Parathyroid adenoma (tissue), 2 donors: ENCODE measurements at regions not wholly inside any gene's neighbourhood (a gene's known extent, or its start where the extent isn't known, plus 50 kb on each side); places are given as distances from the start of the nearest gene placed in this dataset.
"Not testable (repeated sequence)": the region's sequence is repeated elsewhere in the genome, so short reads cannot be mapped to it uniquely, and the experiment has no call there.

ENCODE experiments used
- H2AFZ ChIP-seq: fragments of 300-600 bp; sonication (generic); one replicate; pipeline ENCODE4 v1.7.0; 2017; ENCODE audit warnings: antibody characterized with exemption, mild to moderate bottlenecking
- H3K27ac ChIP-seq: fragments of 300-600 bp; sonication (generic); one replicate; pipeline ENCODE4 v1.7.0; 2017
- H3K27me3 ChIP-seq: fragments of 300-600 bp; sonication (generic); one replicate; pipeline ENCODE4 v1.7.0; 2017; ENCODE audit warnings: low read length; ENCODE audit not compliant: control insufficient read depth, insufficient read depth
- H3K36me3 ChIP-seq: fragments of 300-600 bp; sonication (generic); one replicate; pipeline ENCODE4 v1.7.0; 2017; ENCODE audit warnings: low read length; ENCODE audit not compliant: control insufficient read depth, insufficient read depth
- H3K4me1 ChIP-seq: fragments of 300-600 bp; sonication (generic); one replicate; pipeline ENCODE4 v1.7.0; 2017; ENCODE audit warnings: control low read depth
- H3K4me2 ChIP-seq: fragments of 300-600 bp; sonication (generic); one replicate; pipeline ENCODE4 v1.7.0; 2017; ENCODE audit warnings: low read length
- H3K4me3 ChIP-seq: fragments of 300-600 bp; sonication (generic); one replicate; pipeline ENCODE4 v1.7.0; 2017; ENCODE audit warnings: low read depth, low read length
- H3K79me2 ChIP-seq: fragments of 300-600 bp; sonication (generic); one replicate; pipeline ENCODE4 v1.7.0; 2017; ENCODE audit warnings: control low read depth
- H3K9ac ChIP-seq: fragments of 300-600 bp; sonication (generic); one replicate; pipeline ENCODE4 v1.7.0; 2017; ENCODE audit warnings: mild to moderate bottlenecking
- H3K9me3 ChIP-seq: fragments of 300-600 bp; sonication (generic); one replicate; pipeline ENCODE4 v1.7.0; 2017; ENCODE audit warnings: low read length; ENCODE audit not compliant: control insufficient read depth
- TF ChIP-seq, protein P1 (sequence below): fragments of 300-600 bp; sonication (generic); IDR thresholded peaks from one replicate; pipeline ENCODE4 v1.7.0; 2017; ENCODE audit warnings: antibody characterized with exemption, mild to moderate bottlenecking
- donor health status: primary hyperparathyroidism.

DNA sequence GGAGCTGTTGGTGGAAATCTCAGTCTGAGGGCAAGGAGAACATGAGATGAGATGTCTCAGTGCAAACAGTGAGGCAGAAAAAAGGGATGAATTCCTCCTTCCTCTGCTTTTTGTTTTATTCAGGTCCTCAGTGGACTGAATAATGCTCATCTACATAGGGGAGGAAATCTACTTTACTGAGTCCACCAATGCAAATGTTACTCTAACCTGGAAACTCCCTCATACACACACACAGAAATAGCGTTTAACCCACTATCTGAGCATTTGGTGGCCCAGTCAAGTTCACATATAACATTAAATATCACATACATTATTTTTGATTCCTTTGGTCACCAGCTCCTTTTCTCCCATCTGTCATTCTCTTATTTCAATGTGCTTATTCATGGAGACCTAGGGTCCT, 418.8 kb downstream of the TMEM135 start:
- Histone ChIP-seq H3K36me3 (no peaks in the 10 kb centered on the region), H3K79me2 (no peaks in the 10 kb centered on the region), H3K27ac (no peak overlapping the region), H3K9me3 (no peaks in the 10 kb centered on the region), H3K27me3 (no peaks in the 10 kb centered on the region), H3K4me3 (no peak overlapping the region), H2AFZ (no peak overlapping the region), H3K4me1 (no peaks in the 10 kb centered on the region), H3K9ac (no peak overlapping the region), H3K4me2 (no peak overlapping the region)
- TF ChIP-seq, protein P1, sequence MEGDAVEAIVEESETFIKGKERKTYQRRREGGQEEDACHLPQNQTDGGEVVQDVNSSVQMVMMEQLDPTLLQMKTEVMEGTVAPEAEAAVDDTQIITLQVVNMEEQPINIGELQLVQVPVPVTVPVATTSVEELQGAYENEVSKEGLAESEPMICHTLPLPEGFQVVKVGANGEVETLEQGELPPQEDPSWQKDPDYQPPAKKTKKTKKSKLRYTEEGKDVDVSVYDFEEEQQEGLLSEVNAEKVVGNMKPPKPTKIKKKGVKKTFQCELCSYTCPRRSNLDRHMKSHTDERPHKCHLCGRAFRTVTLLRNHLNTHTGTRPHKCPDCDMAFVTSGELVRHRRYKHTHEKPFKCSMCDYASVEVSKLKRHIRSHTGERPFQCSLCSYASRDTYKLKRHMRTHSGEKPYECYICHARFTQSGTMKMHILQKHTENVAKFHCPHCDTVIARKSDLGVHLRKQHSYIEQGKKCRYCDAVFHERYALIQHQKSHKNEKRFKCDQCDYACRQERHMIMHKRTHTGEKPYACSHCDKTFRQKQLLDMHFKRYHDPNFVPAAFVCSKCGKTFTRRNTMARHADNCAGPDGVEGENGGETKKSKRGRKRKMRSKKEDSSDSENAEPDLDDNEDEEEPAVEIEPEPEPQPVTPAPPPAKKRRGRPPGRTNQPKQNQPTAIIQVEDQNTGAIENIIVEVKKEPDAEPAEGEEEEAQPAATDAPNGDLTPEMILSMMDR, result no peak

DNA sequence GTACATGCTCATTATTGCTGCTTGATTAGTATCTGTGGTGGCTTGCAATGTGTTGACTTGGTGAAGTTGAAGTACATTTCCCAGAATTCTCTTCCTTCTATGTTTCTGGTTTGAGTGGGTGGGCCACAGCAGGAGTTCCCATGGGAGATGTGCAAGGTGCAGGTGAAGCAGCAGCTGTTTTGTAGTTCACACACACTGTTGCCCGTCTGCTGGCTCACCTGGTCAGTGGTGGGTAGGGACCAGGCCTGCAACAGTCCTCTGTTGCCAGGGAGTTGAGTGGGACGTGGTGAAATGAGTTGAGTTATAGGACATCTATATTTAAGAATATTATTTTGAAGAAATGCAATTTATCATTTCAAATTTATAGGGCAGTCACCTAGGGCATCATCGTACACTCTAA, 417.4 kb downstream of the TMEM135 start:
- TF ChIP-seq, protein P1, result no peak
- no peak overlapping the region for H2AFZ ChIP-seq
- no peak overlapping the region for H3K9ac ChIP-seq
- H3K27me3 ChIP-seq, result no peaks in the 10 kb centered on the region
- H3K36me3 ChIP-seq, result no peaks in the 10 kb centered on the region
- no peaks in the 10 kb centered on the region for H3K79me2 ChIP-seq
- no peak overlapping the region for H3K4me2 ChIP-seq
- H3K4me3 ChIP-seq, result no peak overlapping the region
- no peaks in the 10 kb centered on the region for H3K9me3 ChIP-seq
- H3K4me1 ChIP-seq, result no peaks in the 10 kb centered on the region
- no peak overlapping the region for H3K27ac ChIP-seq

DNA sequence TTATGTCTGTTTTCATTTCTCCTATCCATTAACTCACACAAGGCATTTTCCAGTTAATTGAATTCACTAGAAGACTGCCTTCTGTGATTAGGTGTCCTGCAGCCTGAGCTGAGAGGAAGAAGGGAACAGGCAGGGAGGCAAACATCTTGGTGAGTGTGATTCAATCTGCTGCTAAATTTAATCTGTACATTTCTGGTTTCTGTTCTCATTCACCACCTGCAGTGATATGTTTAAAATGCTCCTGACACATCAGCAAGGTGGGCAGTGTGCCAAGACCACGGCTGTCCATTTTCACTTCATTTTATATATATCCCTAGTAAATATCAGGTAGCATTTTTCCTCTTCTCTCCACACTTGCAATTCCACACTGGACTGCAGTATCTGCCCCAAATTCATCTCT, 416.5 kb downstream of the TMEM135 start:
- Histone ChIP-seq H3K9me3 (no peaks in the 10 kb centered on the region), H3K36me3 (no peaks in the 10 kb centered on the region), H3K9ac (no peak overlapping the region), H3K79me2 (no peaks in the 10 kb centered on the region), H3K4me1 (no peaks in the 10 kb centered on the region), H3K4me2 (no peak overlapping the region), H3K4me3 (no peak overlapping the region), H3K27me3 (no peaks in the 10 kb centered on the region), H2AFZ (no peak overlapping the region), H3K27ac (no peak overlapping the region)
- TF ChIP-seq, protein P1, result no peak

DNA sequence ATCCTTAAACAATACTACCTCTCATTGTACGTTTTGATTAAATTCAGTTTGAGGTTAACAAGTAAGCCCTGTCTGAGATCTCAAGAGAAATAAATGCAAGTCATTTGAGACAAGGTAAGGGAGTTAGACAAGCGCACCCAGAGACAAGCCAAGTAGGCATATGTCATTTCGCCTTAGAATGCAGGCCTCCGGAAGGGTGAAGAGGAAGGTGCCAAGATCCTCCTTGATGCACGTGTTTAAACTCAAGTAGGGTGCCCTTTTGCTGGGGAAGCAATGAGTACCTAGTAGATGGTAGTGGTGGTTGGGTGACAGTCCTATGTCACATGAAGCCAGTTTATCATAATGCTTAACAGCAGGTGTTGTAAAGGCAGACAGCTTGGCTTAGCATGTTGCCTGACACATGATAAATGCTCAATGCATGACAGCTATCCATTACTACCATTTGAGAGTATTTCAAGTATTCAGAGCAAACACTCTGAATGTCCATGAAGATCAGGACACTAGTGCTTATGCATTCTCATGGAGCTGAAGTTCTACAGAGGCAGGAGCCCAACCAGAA, 415.9 kb downstream of the TMEM135 start:
- no peak overlapping the region for H3K9ac ChIP-seq
- H3K9me3 ChIP-seq, result no peaks in the 10 kb centered on the region
- TF ChIP-seq, protein P1, result no peak
- H3K36me3 ChIP-seq, result no peaks in the 10 kb centered on the region
- no peak overlapping the region for H2AFZ ChIP-seq
- H3K27me3 ChIP-seq, result no peaks in the 10 kb centered on the region
- no peak overlapping the region for H3K4me3 ChIP-seq
- no peaks in the 10 kb centered on the region for H3K79me2 ChIP-seq
- H3K4me2 ChIP-seq, result no peak overlapping the region
- no peaks in the 10 kb centered on the region for H3K4me1 ChIP-seq
- H3K27ac ChIP-seq, result no peak overlapping the region

DNA sequence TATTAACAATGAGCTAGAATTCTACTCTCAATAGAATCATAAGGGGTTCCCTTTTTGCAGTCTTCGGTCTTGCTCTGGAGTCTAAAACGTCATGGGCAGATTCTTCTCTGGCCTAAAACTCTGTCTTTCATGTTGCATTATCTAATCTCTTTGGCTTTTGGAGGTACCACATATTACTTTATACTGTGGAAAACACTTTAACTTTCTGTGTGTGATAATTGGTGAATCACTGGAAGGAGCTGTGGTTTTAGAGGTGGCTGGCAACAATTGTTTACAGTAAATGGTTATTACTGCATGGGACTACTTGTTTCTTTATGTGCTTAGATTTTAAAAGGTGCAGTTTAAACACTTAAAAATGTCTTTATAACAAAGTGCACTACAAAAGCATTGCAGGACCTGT, 414.3 kb downstream of the TMEM135 start:
- H3K27me3 ChIP-seq, H3K36me3 ChIP-seq, H2AFZ ChIP-seq, H3K4me2 ChIP-seq, H3K79me2 ChIP-seq, H3K4me3 ChIP-seq, H3K27ac ChIP-seq, H3K9me3 ChIP-seq, H3K4me1 ChIP-seq, H3K9ac ChIP-seq: not testable (repeated sequence)
